Retinal pigment epithelial cell (primary cell): ENCODE measurements at regions not wholly inside any gene's neighbourhood (a gene's known extent, or its start where the extent isn't known, plus 50 kb on each side); places are given as distances from the start of the nearest gene placed in this dataset.

ENCODE experiments used
- DNase-seq: peaks from one replicate; pipeline ENCODE4 v3.0.0-alpha.2; 2010; ENCODE audit warnings: low read depth
- H3K4me3 ChIP-seq: 2 replicates; pipeline ENCODE4 v1.5.1; 2011; ENCODE audit warnings: mild to moderate bottlenecking, low read length, control low read depth, moderate library complexity
- TF ChIP-seq, protein P1 (sequence below): conservative IDR thresholded peaks from 2 replicates; pipeline ENCODE4 v1.5.1; 2011; ENCODE audit warnings: low read depth, low read length, control low read depth, inconsistent platforms

DNA sequence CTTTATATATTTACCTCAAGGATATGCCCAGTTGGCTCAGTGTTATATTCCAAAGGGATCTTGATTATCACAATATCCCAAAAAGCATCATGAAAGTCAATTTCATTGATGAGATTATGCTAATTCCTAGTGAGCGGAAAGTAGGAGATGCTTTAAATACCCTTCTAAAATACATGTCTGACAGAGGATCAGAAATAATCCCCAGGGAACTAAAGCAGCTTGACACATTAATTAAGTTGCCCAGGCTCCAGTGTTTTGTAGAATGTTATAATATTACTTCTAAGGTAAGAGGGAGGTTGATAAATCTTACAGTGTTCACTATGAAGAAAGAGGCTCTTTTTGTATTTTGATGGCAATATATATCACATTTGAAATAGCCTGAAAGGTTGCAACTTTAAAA lies 767.5 kb upstream of the ROBO1 start:
- TF ChIP-seq, protein P1, sequence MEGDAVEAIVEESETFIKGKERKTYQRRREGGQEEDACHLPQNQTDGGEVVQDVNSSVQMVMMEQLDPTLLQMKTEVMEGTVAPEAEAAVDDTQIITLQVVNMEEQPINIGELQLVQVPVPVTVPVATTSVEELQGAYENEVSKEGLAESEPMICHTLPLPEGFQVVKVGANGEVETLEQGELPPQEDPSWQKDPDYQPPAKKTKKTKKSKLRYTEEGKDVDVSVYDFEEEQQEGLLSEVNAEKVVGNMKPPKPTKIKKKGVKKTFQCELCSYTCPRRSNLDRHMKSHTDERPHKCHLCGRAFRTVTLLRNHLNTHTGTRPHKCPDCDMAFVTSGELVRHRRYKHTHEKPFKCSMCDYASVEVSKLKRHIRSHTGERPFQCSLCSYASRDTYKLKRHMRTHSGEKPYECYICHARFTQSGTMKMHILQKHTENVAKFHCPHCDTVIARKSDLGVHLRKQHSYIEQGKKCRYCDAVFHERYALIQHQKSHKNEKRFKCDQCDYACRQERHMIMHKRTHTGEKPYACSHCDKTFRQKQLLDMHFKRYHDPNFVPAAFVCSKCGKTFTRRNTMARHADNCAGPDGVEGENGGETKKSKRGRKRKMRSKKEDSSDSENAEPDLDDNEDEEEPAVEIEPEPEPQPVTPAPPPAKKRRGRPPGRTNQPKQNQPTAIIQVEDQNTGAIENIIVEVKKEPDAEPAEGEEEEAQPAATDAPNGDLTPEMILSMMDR: no peak
- no peak for DNase-seq
- no peak overlapping the region for H3K4me3 ChIP-seq

DNA sequence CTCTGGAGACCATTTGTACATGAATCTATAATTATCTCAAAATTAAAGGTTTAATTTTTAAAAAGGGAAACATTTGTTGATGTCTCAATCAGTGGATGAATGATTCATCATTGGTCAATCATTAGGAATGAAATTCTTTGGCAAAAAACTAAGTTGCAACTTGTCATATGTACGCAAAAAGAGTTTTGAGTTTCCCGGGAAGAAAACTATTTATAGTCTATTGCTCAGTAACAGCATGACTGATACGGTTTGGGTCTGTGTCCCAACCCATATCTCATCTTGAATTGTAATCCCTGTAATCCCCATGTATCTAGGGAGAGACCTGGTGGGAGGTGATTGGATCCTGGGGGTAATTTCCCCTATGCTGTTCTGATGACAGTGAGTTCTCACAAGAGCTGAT lies 765.8 kb upstream of the ROBO1 start:
- DNase-seq: no peak
- TF ChIP-seq, protein P1: no peak
- no peak overlapping the region for H3K4me3 ChIP-seq

DNA sequence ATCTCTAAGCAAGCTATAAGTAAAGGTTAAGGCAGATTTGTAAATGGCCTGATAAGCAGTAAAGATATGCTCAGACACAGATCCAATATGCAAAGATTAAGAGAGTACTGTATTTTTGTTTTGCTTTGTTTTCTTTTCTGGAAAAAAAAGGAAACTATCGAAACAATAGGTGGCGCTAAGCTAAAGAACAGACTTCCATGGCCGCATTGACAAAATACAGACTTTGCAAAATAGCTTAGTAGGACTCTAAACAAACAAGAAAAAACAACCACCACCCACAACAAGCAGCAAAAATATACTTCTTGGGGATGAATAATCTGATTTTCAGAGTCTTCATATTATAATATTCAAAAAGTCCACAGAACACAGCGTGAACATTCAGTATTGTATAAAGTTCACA lies 758.4 kb upstream of the ROBO1 start:
- no peak overlapping the region for H3K4me3 ChIP-seq
- TF ChIP-seq, protein P1: peak; percentile 44
- no peak for DNase-seq

DNA sequence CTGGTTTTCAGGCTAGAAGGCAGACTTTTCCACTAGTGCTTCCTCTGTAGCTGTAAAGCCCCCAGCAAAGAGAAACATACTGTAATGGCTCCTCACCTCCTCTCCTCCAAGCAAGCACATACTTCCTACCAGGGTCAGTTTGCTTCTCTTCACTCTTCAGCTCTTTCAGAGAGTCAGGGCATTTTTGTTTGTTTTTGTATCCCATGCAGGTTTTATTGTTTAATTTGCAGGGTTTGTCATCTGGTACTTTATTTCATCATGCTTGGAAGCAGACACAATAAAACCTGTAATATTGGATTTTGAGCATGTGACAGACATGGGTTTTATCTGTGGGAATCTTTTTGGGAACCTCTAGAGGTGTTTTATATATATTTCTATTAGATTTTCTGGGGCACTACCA lies 753.3 kb upstream of the ROBO1 start:
- no peak for DNase-seq
- TF ChIP-seq, protein P1: no peak
- H3K4me3 ChIP-seq: no peak overlapping the region

DNA sequence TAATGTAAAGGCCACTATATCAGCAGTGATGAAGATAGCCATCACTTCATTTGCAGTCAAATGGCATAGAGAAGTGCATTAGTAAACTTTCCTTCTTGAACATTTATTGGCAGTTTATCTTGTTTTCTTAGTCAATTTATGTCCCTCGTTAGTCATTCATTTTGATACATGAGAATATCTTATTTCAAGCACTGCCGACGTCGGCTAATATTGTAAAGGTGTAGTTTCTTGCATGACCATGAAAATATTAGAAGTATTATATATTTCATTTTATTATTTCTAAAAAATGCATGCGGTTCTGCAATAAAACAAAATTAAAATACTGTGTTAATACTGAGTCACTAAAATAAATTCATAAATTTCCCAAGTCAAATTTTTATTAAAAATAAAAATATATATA lies 751.6 kb upstream of the ROBO1 start:
- H3K4me3 ChIP-seq: no peak overlapping the region
- DNase-seq: no peak
- TF ChIP-seq, protein P1: no peak

DNA sequence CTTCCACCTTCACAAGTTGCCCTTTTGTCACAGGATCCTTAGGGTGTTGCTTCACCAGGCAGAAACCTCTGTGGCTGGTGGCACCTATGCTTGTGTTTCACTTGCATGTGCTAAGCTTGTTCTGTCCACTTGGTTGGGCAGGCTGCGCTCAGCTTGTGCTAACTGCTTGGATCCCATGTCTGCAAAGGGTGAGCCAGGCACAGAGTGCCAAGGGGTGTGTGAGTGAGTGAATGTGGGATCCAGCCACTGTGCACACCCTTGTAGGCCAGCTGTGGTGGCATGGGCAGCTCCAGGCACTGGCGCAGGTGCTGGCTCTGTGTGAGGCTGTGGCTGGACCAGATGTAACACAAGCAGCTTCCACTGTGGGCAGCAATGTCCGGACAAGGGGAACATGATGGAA lies 728.7 kb upstream of the ROBO1 start:
- H3K4me3 ChIP-seq: no peak overlapping the region
- TF ChIP-seq, protein P1: no peak
- DNase-seq: no peak

DNA sequence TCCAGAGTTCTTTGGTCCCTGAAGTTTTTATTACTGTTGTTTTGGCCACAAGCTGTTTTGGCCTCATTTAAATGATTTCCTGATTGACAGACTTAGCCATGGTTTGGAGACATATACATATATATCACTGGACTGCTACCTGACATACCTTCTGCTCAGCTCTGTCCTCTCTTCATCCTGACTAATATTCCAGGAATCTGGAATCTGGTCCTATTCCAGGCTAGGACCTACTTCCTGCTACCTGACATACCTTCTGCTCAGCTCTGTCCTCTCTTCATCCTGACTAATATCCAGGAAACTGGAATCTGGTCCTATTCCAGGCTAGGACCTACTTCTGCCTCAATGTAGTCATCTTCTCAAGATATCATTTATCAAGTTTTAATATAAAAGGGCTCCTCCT lies 724.4 kb upstream of the ROBO1 start:
- H3K4me3 ChIP-seq: no peak overlapping the region
- TF ChIP-seq, protein P1: no peak
- no peak for DNase-seq
